ENCODE measurements at regions not wholly inside any gene's neighbourhood (a gene's known extent, or its start where the extent isn't known, plus 50 kb on each side); places are given as distances from the start of the nearest gene placed in this dataset.

GRCh38 chr6:28607990-28608389 is 82.3 kb downstream of the GPX5 start:
- Histone ChIP-seq H3K9ac (ENCODE audit: low read length) (no peak overlapping the region), H3K27ac (ENCODE audit: low read depth, low read length) (no peak overlapping the region), H3K79me2 (ENCODE audit: insufficient read depth, low read length) (no peaks in the 10 kb centered on the region), H3K4me3 (ENCODE audit: insufficient read depth, low read depth, low read length) (no peak overlapping the region), H2AFZ (ENCODE audit: low read depth, low read length) (no peak overlapping the region), H3K9me3 (ENCODE audit: insufficient read depth, low read depth, low read length) (no peaks in the 10 kb centered on the region), H4K20me1 (ENCODE audit: insufficient read depth, low read length) (no peaks in the 10 kb centered on the region), H3K4me1 (ENCODE audit: insufficient read depth, low read length) (no peaks in the 10 kb centered on the region), H3K36me3 (ENCODE audit: insufficient read depth, low read length) (no peaks in the 10 kb centered on the region), H3K27me3 (ENCODE audit: insufficient read depth, low read length) (peaks cover 2% of the 10 kb centered on the region), H3K4me2 (ENCODE audit: low read length) (no peak overlapping the region)
- no peak for FAIRE-seq
- no peak for DNase-seq (ENCODE audit: low read depth)
- Mint-ChIP-seq H3K27me3 (ENCODE audit: low read depth, unreplicated experiment) (peaks cover 5% of the 10 kb centered on the region), H3K36me3 (ENCODE audit: low read depth, unreplicated experiment) (no peaks in the 10 kb centered on the region), H3K4me3 (ENCODE audit: unreplicated experiment) (no peak overlapping the region), H3K27ac (ENCODE audit: unreplicated experiment) (no peak overlapping the region), H3K4me1 (ENCODE audit: low read depth, unreplicated experiment) (peaks cover 3% of the 10 kb centered on the region), H3K9me3 (ENCODE audit: unreplicated experiment) (no peaks in the 10 kb centered on the region)
- no peak for TF ChIP-seq EZH2 (IDR thresholded peaks at IDR 0.05; ENCODE audit: insufficient read depth, low read length)
- TF ChIP-seq, protein P1, sequence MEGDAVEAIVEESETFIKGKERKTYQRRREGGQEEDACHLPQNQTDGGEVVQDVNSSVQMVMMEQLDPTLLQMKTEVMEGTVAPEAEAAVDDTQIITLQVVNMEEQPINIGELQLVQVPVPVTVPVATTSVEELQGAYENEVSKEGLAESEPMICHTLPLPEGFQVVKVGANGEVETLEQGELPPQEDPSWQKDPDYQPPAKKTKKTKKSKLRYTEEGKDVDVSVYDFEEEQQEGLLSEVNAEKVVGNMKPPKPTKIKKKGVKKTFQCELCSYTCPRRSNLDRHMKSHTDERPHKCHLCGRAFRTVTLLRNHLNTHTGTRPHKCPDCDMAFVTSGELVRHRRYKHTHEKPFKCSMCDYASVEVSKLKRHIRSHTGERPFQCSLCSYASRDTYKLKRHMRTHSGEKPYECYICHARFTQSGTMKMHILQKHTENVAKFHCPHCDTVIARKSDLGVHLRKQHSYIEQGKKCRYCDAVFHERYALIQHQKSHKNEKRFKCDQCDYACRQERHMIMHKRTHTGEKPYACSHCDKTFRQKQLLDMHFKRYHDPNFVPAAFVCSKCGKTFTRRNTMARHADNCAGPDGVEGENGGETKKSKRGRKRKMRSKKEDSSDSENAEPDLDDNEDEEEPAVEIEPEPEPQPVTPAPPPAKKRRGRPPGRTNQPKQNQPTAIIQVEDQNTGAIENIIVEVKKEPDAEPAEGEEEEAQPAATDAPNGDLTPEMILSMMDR (IDR thresholded peaks at IDR 0.05; ENCODE audit: insufficient read depth, low read depth, low read length), result no peak

DNA sequence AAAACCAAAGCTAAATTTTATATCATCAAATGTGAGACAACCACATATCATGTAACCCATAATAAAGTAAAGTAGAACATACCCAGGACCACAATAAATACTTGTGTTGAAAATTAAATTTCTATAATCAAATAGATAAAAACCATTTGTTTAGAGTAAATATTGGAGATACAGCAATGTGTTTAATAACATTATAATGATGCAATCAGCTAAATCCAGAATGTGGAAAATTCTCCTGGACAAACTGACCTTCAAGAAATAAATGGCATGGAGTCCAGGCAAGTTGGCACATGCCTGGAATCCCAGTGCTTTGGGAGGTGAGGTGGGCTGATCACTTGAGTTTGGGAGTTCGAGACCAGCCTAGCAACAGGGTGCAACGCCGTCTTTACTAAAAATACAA is 84.0 kb downstream of the GPX5 start:
- no peak overlapping the region for H3K4me3 Mint-ChIP-seq (ENCODE audit: unreplicated experiment)
- H3K9me3 ChIP-seq (ENCODE audit: insufficient read depth, low read depth, low read length), result no peaks in the 10 kb centered on the region
- H3K4me1 ChIP-seq (ENCODE audit: insufficient read depth, low read length), result no peaks in the 10 kb centered on the region
- no peak overlapping the region for H3K27ac Mint-ChIP-seq (ENCODE audit: unreplicated experiment)
- no peaks in the 10 kb centered on the region for H4K20me1 ChIP-seq (ENCODE audit: insufficient read depth, low read length)
- H3K4me1 Mint-ChIP-seq (ENCODE audit: low read depth, unreplicated experiment), result peaks cover 3% of the 10 kb centered on the region
- no peak for TF ChIP-seq EZH2 (IDR thresholded peaks at IDR 0.05; ENCODE audit: insufficient read depth, low read length)
- TF ChIP-seq, protein P1 (IDR thresholded peaks at IDR 0.05; ENCODE audit: insufficient read depth, low read depth, low read length), result no peak
- peaks cover 2% of the 10 kb centered on the region for H3K27me3 ChIP-seq (ENCODE audit: insufficient read depth, low read length)
- H3K4me2 ChIP-seq (ENCODE audit: low read length), result no peak overlapping the region
- no peak for FAIRE-seq
- H3K9ac ChIP-seq (ENCODE audit: low read length), result no peak overlapping the region
- no peak overlapping the region for H2AFZ ChIP-seq (ENCODE audit: low read depth, low read length)
- DNase-seq (ENCODE audit: low read depth), result no peak
- H3K36me3 Mint-ChIP-seq (ENCODE audit: low read depth, unreplicated experiment), result no peaks in the 10 kb centered on the region
- no peaks in the 10 kb centered on the region for H3K79me2 ChIP-seq (ENCODE audit: insufficient read depth, low read length)
- peaks cover 9% of the 10 kb centered on the region for H3K27me3 Mint-ChIP-seq (ENCODE audit: low read depth, unreplicated experiment)
- H3K36me3 ChIP-seq (ENCODE audit: insufficient read depth, low read length), result no peaks in the 10 kb centered on the region
- no peaks in the 10 kb centered on the region for H3K9me3 Mint-ChIP-seq (ENCODE audit: unreplicated experiment)
- no peak overlapping the region for H3K4me3 ChIP-seq (ENCODE audit: insufficient read depth, low read depth, low read length)
- no peak overlapping the region for H3K27ac ChIP-seq (ENCODE audit: low read depth, low read length)

DNA sequence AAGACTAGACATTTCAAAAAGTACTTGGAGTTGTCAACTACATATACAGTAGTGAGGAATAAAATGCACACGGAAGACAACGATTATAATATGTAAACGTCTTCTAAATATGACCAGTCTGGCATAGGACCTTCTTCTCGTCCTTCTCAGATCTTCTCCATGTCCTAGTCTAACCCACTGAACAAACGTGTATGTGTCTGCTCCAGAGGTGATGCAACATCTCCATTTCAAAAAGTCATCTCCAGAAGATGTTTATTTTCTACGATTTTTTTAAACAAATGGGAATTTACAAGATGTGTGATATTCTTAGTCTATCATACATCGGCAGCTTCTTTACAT is 89.9 kb downstream of the GPX5 start:
- Histone ChIP-seq H3K36me3 (ENCODE audit: insufficient read depth, low read length) (no peaks in the 10 kb centered on the region), H2AFZ (ENCODE audit: low read depth, low read length) (no peak overlapping the region), H3K27me3 (ENCODE audit: insufficient read depth, low read length) (no peaks in the 10 kb centered on the region), H3K4me1 (ENCODE audit: insufficient read depth, low read length) (no peaks in the 10 kb centered on the region), H4K20me1 (ENCODE audit: insufficient read depth, low read length) (no peaks in the 10 kb centered on the region), H3K4me2 (ENCODE audit: low read length) (no peak overlapping the region), H3K9ac (ENCODE audit: low read length) (no peak overlapping the region), H3K27ac (ENCODE audit: low read depth, low read length) (no peak overlapping the region), H3K9me3 (ENCODE audit: insufficient read depth, low read depth, low read length) (no peaks in the 10 kb centered on the region), H3K79me2 (ENCODE audit: insufficient read depth, low read length) (no peaks in the 10 kb centered on the region), H3K4me3 (ENCODE audit: insufficient read depth, low read depth, low read length) (no peak overlapping the region)
- H3K9me3 Mint-ChIP-seq (ENCODE audit: unreplicated experiment), result peaks cover 3% of the 10 kb centered on the region
- H3K27me3 Mint-ChIP-seq (ENCODE audit: low read depth, unreplicated experiment), result peaks cover 17% of the 10 kb centered on the region
- DNase-seq (ENCODE audit: low read depth) (no peak), FAIRE-seq (no peak)
- no peak overlapping the region for H3K4me3 Mint-ChIP-seq (ENCODE audit: unreplicated experiment)
- no peaks in the 10 kb centered on the region for H3K36me3 Mint-ChIP-seq (ENCODE audit: low read depth, unreplicated experiment)
- no peak overlapping the region for H3K27ac Mint-ChIP-seq (ENCODE audit: unreplicated experiment)
- TF ChIP-seq EZH2 (IDR thresholded peaks at IDR 0.05; ENCODE audit: insufficient read depth, low read length), result no peak
- TF ChIP-seq, protein P1 (IDR thresholded peaks at IDR 0.05; ENCODE audit: insufficient read depth, low read depth, low read length), result no peak
- no peaks in the 10 kb centered on the region for H3K4me1 Mint-ChIP-seq (ENCODE audit: low read depth, unreplicated experiment)
